T-cell (primary cell): ENCODE measurements at regions not wholly inside any gene's neighbourhood (a gene's known extent, or its start where the extent isn't known, plus 50 kb on each side); places are given as distances from the start of the nearest gene placed in this dataset.

Experiments
- ATAC-seq, 4 experiments: fragments of 200-7000 bp in 3 of 4; fragments of 150-1000 bp in 1 of 4; cut with Tn5 transposase; replicated peaks in 1 of 4; 1 replicate in 3 of 4; 2 replicates in 1 of 4; pipeline ENCODE4 v1.10.0; 2021; ENCODE audit warnings: moderate library complexity in 3 of 4, mild to moderate bottlenecking in 2 of 4, moderate number of reproducible peaks in 1 of 4
- CTCF ChIA-PET, 2 donors: fragments of 300-600 bp; sonication (Branson Sonifier 250); formaldehyde crosslinking; loops; one replicate each; lab custom pipeline; 2022; ENCODE audit warnings: antibody characterized with exemption in 2 of 2; lab: Charles Lee
- POLR2A ChIA-PET, 2 donors: fragments of 300-600 bp; sonication (Branson Sonifier 250); formaldehyde crosslinking; loops; one replicate each; lab custom pipeline; 2022; ENCODE audit warnings: antibody characterized with exemption in 2 of 2; lab: Charles Lee
- DNase-seq, 35 experiments: peaks; one replicate each; pipeline versions ENCODE4 v3.0.0 to v3.0.0-alpha.2; 2013 to 2023
- H3K27ac ChIP-seq: one replicate; pipeline ENCODE4 v1.5.1; 2013; ENCODE audit warnings: low read length
- H3K27me3 ChIP-seq, 2 experiments: replicated peaks in 1 of 2; 1 replicate in 1 of 2; 2 replicates in 1 of 2; pipeline versions ENCODE4 v1.6.1 to v1.7.0; 2013; ENCODE audit warnings: low read length in 1 of 2, mixed read lengths in 1 of 2; ENCODE audit not compliant: control insufficient read depth in 2 of 2, insufficient read depth in 2 of 2; ENCODE audit errors: extremely low read depth in 1 of 2
- H3K36me3 ChIP-seq, 2 donors: 1 replicate in 1 of 2; 2 replicates in 1 of 2; pipeline versions ENCODE4 v1.6.1 to v1.7.0; 2013; ENCODE audit warnings: low read length in 1 of 2; ENCODE audit not compliant: control insufficient read depth in 2 of 2, insufficient read depth in 1 of 2; ENCODE audit errors: extremely low read depth in 1 of 2
- H3K4me1 ChIP-seq, 2 experiments: 1 replicate in 1 of 2; 2 replicates in 1 of 2; pipeline versions ENCODE4 v1.6.1 to v1.7.0; 2013; ENCODE audit warnings: low read length in 2 of 2, mixed read lengths in 1 of 2; ENCODE audit not compliant: insufficient read depth in 2 of 2, control insufficient read depth in 1 of 2; ENCODE audit errors: extremely low read depth in 1 of 2
- H3K4me3 ChIP-seq, 2 donors: 1 replicate in 1 of 2; 2 replicates in 1 of 2; pipeline versions ENCODE4 v1.5.1 to v1.7.0; 2013; ENCODE audit warnings: mild to moderate bottlenecking in 2 of 2, low read length in 1 of 2, moderate library complexity in 1 of 2; ENCODE audit not compliant: control insufficient read depth in 1 of 2; ENCODE audit errors: extremely low read depth in 1 of 2
- H3K9me3 ChIP-seq: 2 replicates; pipeline ENCODE4 v1.7.0; 2013
- H3K27ac Mint-ChIP-seq, 2 donors: one replicate each; pipeline ENCODE4 v1.8.0; 2020 to 2021; ENCODE audit warnings: mild to moderate bottlenecking in 2 of 2, mixed read lengths in 2 of 2
- H3K27me3 Mint-ChIP-seq, 2 donors: one replicate each; pipeline ENCODE4 v1.8.0; 2021 to 2022; ENCODE audit warnings: mixed read lengths in 2 of 2
- H3K36me3 Mint-ChIP-seq: one replicate; pipeline ENCODE4 v1.8.0; 2021; ENCODE audit warnings: mixed read lengths
- H3K4me1 Mint-ChIP-seq, 3 donors: one replicate each; pipeline ENCODE4 v1.8.0; 2020 to 2022; ENCODE audit warnings: mixed read lengths in 3 of 3, mild to moderate bottlenecking in 1 of 3
- H3K4me3 Mint-ChIP-seq, 3 donors: one replicate each; pipeline ENCODE4 v1.8.0; 2020 to 2022; ENCODE audit warnings: mild to moderate bottlenecking in 3 of 3, mixed read lengths in 3 of 3, moderate library complexity in 3 of 3
- H3K9me3 Mint-ChIP-seq, 3 donors: one replicate each; pipeline ENCODE4 v1.8.0; 2020 to 2022; ENCODE audit warnings: mixed read lengths in 3 of 3
- WGBS: methylation state at CpG from one replicate; pipeline ENCODE4 v1.1.5; 2013; ENCODE audit warnings: missing lambda C conversion rate; ENCODE audit not compliant: insufficient coverage; 5-methylcytosine and 5-hydroxymethylcytosine counted together

DNA sequence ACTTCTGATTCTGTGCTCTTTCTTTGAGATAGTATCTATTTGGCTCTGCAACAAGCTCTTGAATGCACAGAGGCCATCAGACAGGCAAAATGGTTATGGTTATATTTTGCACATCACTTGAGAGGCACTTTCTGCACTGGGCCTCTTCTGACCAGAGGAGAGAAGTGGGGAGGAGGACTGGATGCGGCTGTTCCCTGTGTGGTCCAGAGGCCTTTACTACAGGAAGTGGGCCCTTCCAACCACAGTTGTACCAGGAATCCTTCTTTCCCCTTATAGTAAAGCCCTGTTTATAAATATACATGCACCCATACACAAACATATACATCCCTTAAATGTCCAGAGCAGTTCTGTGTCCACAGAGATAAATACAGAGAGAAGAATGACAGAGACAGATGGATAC lies 182.7 kb upstream of the HHIP start:
- H3K27ac Mint-ChIP-seq, result no peak overlapping the region
- peaks cover 0 to 3% of the 10 kb centered on the region in 2 donors for H3K27me3 Mint-ChIP-seq
- no peak for DNase-seq
- Histone ChIP-seq H3K36me3 (no peaks in the 10 kb centered on the region), H3K9me3 (no peaks in the 10 kb centered on the region), H3K4me1 (no peaks in the 10 kb centered on the region), H3K4me3 (no peak overlapping the region), H3K27me3 (no peaks in the 10 kb centered on the region), H3K27ac (no peak overlapping the region)
- ChIA-PET CTCF (no interaction called here), POLR2A (no interaction called here)
- H3K9me3 Mint-ChIP-seq, result no peaks in the 10 kb centered on the region
- no CpG with 5 or more reads among the region's 1 CpG for WGBS
- no peaks in the 10 kb centered on the region for H3K36me3 Mint-ChIP-seq
- no peak for ATAC-seq
- no peak overlapping the region for H3K4me3 Mint-ChIP-seq
- no peaks in the 10 kb centered on the region for H3K4me1 Mint-ChIP-seq

DNA sequence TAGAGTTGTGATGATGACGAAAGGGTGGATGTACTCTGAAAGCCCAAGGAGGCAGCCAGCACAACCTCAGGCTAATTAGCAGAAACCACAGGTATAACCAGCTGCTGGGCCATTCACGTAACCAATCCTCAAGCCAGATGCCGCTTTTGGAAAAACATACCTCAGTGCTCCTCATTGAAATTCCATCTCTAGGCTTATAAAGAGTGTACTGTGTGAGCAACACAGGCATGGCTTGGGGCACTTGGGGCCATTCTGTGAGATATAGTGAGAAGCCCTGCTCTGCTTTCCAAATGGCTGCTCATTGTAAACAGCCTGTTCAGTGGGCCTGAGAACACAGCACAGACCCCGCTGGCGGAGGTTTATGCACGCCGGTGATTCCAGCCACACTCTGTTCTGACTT lies 182.1 kb upstream of the HHIP start:
- H3K27me3 ChIP-seq, result no peaks in the 10 kb centered on the region
- Mint-ChIP-seq H3K36me3 (no peaks in the 10 kb centered on the region), H3K27me3 (no peaks in the 10 kb centered on the region), H3K27ac (no peak overlapping the region), H3K9me3 (no peaks in the 10 kb centered on the region), H3K4me1 (no peaks in the 10 kb centered on the region), H3K4me3 (no peak overlapping the region)
- 94% methylated on average over 4 of the region's 7 CpGs for WGBS
- no peaks in the 10 kb centered on the region for H3K9me3 ChIP-seq
- H3K27ac ChIP-seq, result no peak overlapping the region
- H3K36me3 ChIP-seq, result no peaks in the 10 kb centered on the region
- H3K4me3 ChIP-seq, result no peak overlapping the region
- ChIA-PET CTCF (no interaction called here), POLR2A (no interaction called here)
- ATAC-seq (no peak), DNase-seq (no peak)
- H3K4me1 ChIP-seq, result no peaks in the 10 kb centered on the region

DNA sequence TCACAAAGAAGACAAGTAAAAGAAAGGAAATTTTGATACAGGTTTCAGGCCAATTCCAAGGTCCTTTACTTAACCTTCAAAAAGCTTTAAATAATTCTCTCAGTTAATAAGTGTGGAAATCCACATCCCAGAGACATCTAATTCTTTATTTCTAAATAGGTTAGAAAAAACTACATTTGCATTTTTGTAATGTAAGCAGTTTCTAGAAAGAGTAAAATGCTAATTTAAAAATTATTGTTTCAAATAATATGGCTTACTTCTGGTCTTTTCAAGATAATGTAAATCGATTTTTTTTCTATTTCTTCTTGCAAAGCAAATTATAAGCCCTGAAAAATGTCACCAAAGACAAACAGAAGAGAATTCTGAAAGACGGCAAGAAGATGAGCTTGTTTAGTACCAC lies 180.4 kb upstream of the HHIP start:
- H3K9me3 ChIP-seq, result no peaks in the 10 kb centered on the region
- Mint-ChIP-seq H3K27ac (no peak overlapping the region), H3K4me3 (no peak overlapping the region), H3K9me3 (no peaks in the 10 kb centered on the region), H3K36me3 (no peaks in the 10 kb centered on the region), H3K4me1 (no peaks in the 10 kb centered on the region), H3K27me3 (no peaks in the 10 kb centered on the region)
- H3K4me3 ChIP-seq, result no peak overlapping the region
- no peak for ATAC-seq
- POLR2A ChIA-PET, result no interaction called here
- no peaks in the 10 kb centered on the region for H3K4me1 ChIP-seq
- no peak for DNase-seq
- no peak overlapping the region for H3K27ac ChIP-seq
- no peaks in the 10 kb centered on the region for H3K36me3 ChIP-seq
- H3K27me3 ChIP-seq, result no peaks in the 10 kb centered on the region
- 83% methylated on average over 1 of the region's 2 CpGs for WGBS
- CTCF ChIA-PET, result no interaction called here

DNA sequence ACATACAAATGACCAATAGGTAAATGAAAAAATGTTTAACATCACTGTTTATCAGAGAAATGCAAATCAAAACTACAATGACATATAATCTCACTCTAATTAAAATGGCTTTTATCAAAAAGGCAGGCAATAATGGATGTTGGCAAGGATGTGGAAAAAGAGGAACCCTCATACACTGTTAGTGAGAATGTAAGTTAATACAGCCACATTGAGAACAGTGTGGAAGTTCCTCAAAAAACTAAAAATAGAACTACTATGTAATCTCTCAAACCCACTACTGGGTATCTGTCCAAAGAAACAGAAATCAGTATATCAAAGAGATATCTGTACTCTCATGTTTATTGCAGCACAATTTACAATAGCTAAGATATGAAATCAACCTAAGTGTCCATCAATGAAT lies 165.9 kb upstream of the HHIP start:
- H3K27me3 Mint-ChIP-seq, result peaks cover 0 to 3% of the 10 kb centered on the region in 2 donors
- no peaks in the 10 kb centered on the region for H3K9me3 ChIP-seq
- no peaks in the 10 kb centered on the region for H3K4me1 ChIP-seq
- DNase-seq, result no peak
- no peaks in the 10 kb centered on the region for H3K4me1 Mint-ChIP-seq
- no peak overlapping the region for H3K4me3 ChIP-seq
- CTCF ChIA-PET, result no interaction called here
- no peaks in the 10 kb centered on the region for H3K27me3 ChIP-seq
- H3K27ac ChIP-seq, result no peak overlapping the region
- POLR2A ChIA-PET, result no interaction called here
- H3K27ac Mint-ChIP-seq, result no peak overlapping the region
- H3K9me3 Mint-ChIP-seq, result peaks cover 1 to 11% (median 9%) of the 10 kb centered on the region in 3 donors
- ATAC-seq, result no peak
- H3K4me3 Mint-ChIP-seq, result no peak overlapping the region
- H3K36me3 ChIP-seq, result no peaks in the 10 kb centered on the region
- H3K36me3 Mint-ChIP-seq, result no peaks in the 10 kb centered on the region

DNA sequence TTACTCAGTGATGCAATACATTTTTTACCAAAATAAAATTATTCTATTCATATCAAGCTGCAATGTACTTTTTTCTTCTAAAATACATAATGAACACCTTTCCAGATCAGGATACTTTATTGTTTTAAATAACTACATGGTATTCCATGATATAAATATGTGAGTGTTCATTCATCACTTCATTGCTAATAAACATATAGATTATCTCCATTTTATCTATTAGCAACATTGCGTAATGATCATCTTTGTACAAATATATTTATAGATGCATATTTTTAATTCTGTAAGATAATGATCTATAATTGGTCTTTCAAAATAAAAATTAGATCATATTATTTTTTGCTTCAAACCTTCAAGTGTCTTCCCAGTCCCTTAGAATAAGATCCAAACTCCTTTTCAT lies 156.1 kb upstream of the HHIP start:
- peaks cover 0 to 11% (median 5%) of the 10 kb centered on the region in 3 donors for H3K9me3 Mint-ChIP-seq
- Histone ChIP-seq H3K27me3 (no peaks in the 10 kb centered on the region), H3K27ac (no peak overlapping the region), H3K36me3 (no peaks in the 10 kb centered on the region), H3K4me1 (no peaks in the 10 kb centered on the region), H3K9me3 (no peaks in the 10 kb centered on the region), H3K4me3 (no peak overlapping the region)
- ChIA-PET POLR2A (no interaction called here), CTCF (no interaction called here)
- H3K27ac Mint-ChIP-seq, result no peak overlapping the region
- H3K4me3 Mint-ChIP-seq, result no peak overlapping the region
- H3K36me3 Mint-ChIP-seq, result no peaks in the 10 kb centered on the region
- no CpG with 5 or more reads among the region's 1 CpG for WGBS
- no peaks in the 10 kb centered on the region for H3K4me1 Mint-ChIP-seq
- peaks cover 0 to 3% of the 10 kb centered on the region in 2 donors for H3K27me3 Mint-ChIP-seq
- DNase-seq, result no peak
- no peak for ATAC-seq

DNA sequence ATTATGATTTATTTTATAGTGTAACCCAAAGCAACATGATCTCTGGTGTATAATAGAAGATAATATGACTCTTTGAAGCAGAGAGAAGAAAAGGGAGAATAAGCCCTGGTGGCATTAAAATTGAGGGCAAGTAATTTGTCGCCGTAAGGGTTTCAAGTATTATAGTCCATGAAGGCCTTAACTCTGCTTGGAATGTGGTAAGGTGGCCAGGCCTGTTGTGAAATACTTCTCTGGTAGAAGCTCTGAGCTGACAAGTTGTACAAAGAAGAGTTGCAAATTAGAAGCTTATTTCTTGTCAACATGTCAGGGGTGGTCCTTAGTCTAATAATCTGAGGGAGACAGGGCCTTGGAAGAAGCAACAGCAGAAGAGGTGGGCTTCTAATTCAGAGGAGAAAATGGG lies 151.7 kb upstream of the HHIP start:
- ChIA-PET CTCF (no interaction called here), POLR2A (no interaction called here)
- no peaks in the 10 kb centered on the region for H3K4me1 ChIP-seq
- Mint-ChIP-seq H3K4me1 (no peaks in the 10 kb centered on the region), H3K4me3 (no peak overlapping the region), H3K27me3 (no peaks in the 10 kb centered on the region), H3K9me3 (peaks cover 0 to 5% (median 0%) of the 10 kb centered on the region in 3 donors), H3K27ac (no peak overlapping the region), H3K36me3 (no peaks in the 10 kb centered on the region)
- H3K27ac ChIP-seq, result no peak overlapping the region
- DNase-seq, result no peak
- ATAC-seq, result no peak
- no peaks in the 10 kb centered on the region for H3K9me3 ChIP-seq
- H3K4me3 ChIP-seq, result no peak overlapping the region
- H3K27me3 ChIP-seq, result no peaks in the 10 kb centered on the region
- 96% methylated on average over 2 of the region's 2 CpGs for WGBS
- H3K36me3 ChIP-seq, result no peaks in the 10 kb centered on the region

DNA sequence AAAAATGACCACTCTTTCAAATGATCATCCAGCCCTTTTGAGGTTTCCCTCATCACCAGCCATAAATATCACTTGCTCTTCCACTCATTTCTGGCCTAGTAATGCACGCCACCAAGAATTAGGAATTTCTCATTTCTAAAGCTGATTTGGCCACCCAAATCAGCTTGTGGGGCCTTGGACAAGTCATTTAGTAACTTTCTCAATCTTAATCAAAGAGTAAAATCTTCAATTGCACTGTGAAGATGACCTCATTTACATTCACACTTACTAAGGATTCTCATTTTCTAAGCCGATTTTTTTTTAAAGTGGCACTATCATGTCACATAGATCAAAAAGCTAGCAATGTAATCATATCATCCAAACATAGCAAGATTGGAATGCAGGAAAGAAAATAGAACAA lies 150.0 kb upstream of the HHIP start:
- Mint-ChIP-seq H3K4me3 (no peak overlapping the region), H3K36me3 (no peaks in the 10 kb centered on the region), H3K9me3 (peaks cover 0 to 10% (median 0%) of the 10 kb centered on the region in 3 donors), H3K27me3 (no peaks in the 10 kb centered on the region), H3K27ac (no peak overlapping the region), H3K4me1 (no peaks in the 10 kb centered on the region)
- ChIA-PET POLR2A (no interaction called here), CTCF (no interaction called here)
- H3K27ac ChIP-seq, result no peak overlapping the region
- no peaks in the 10 kb centered on the region for H3K9me3 ChIP-seq
- WGBS, result 10% methylated on average over 2 of the region's 2 CpGs
- no peaks in the 10 kb centered on the region for H3K4me1 ChIP-seq
- no peak overlapping the region for H3K4me3 ChIP-seq
- ATAC-seq (no peak), DNase-seq (no peak)
- H3K27me3 ChIP-seq, result no peaks in the 10 kb centered on the region
- no peaks in the 10 kb centered on the region for H3K36me3 ChIP-seq
